ENCODE measurements at regions not wholly inside any gene's neighbourhood (a gene's known extent, or its start where the extent isn't known, plus 50 kb on each side); places are given as distances from the start of the nearest gene placed in this dataset.

GRCh38 chr10:131693766-131694165, 207.0 kb upstream of the PPP2R2D start:
- TF ChIP-seq CTCF (IDR thresholded peaks at IDR 0.05; ENCODE audit: low read depth, low read length, poor library complexity, severe bottlenecking), result no peak
- TF ChIP-seq EZH2phosphoT487 (IDR thresholded peaks at IDR 0.05; ENCODE audit: borderline replicate concordance, low read length), result no peak

All from DOHH2 (cell line).